Mesothelial cell of epicardium (in vitro differentiated cells): ENCODE measurements at regions not wholly inside any gene's neighbourhood (a gene's known extent, or its start where the extent isn't known, plus 50 kb on each side); places are given as distances from the start of the nearest gene placed in this dataset.
A peak's percentile ranks its signal among the peaks of the same experiment; 100 is the strongest.

ENCODE experiments used
- DNase-seq, 2 experiments: peaks; one replicate each; pipeline ENCODE4 v3.0.0; 2021; ENCODE audit warnings: low spot score in 2 of 2; ENCODE audit not compliant: unreplicated experiment in 2 of 2
- H3K27ac Mint-ChIP-seq: 2 replicates; pipeline ENCODE4 v1.8.0; 2021; ENCODE audit warnings: mixed read lengths
- H3K27me3 Mint-ChIP-seq: 2 replicates; pipeline ENCODE4 v1.8.0; 2021; ENCODE audit warnings: low read depth, mixed read lengths
- H3K36me3 Mint-ChIP-seq: 2 replicates; pipeline ENCODE4 v1.8.0; 2021; ENCODE audit warnings: mixed read lengths
- H3K4me1 Mint-ChIP-seq: 2 replicates; pipeline ENCODE4 v1.8.0; 2021; ENCODE audit warnings: mixed read lengths
- H3K4me3 Mint-ChIP-seq: 2 replicates; pipeline ENCODE4 v1.8.0; 2021; ENCODE audit warnings: mild to moderate bottlenecking, moderate library complexity, mixed read lengths
- H3K9me3 Mint-ChIP-seq: 2 replicates; pipeline ENCODE4 v1.8.0; 2021; ENCODE audit warnings: mixed read lengths
- CTCF ChIP-seq: fragments of 200-600 bp; sonication (generic); IDR thresholded peaks from one replicate; pipeline ENCODE4 v1.5.0; 2021; ENCODE audit warnings: antibody characterized with exemption; ENCODE audit not compliant: unreplicated experiment

- Mint-ChIP-seq H3K4me3 (no peak overlapping the region), H3K4me1 (peaks cover 34% of the 10 kb centered on the region), H3K27ac (no peak overlapping the region), H3K9me3 (peaks cover 29% of the 10 kb centered on the region), H3K27me3 (no peaks in the 10 kb centered on the region), H3K36me3 (peaks cover 1% of the 10 kb centered on the region)
- TF ChIP-seq CTCF = no peak
- no peak for DNase-seq
Measured at GRCh38 chr6:2581611-2582010, 169.1 kb downstream of the MYLK4 start.

- Mint-ChIP-seq H3K4me3 (no peak overlapping the region), H3K4me1 (peaks cover 35% of the 10 kb centered on the region), H3K27me3 (no peaks in the 10 kb centered on the region), H3K27ac (peak overlapping the region; percentile 71), H3K36me3 (no peaks in the 10 kb centered on the region), H3K9me3 (peaks cover 23% of the 10 kb centered on the region)
- no peak for TF ChIP-seq CTCF
- peak in 1 of 2 experiments; percentile 32 for DNase-seq
Measured at GRCh38 chr6:2581011-2581410, 169.7 kb downstream of the MYLK4 start.

- peak overlapping the region; percentile 56 for H3K27ac Mint-ChIP-seq
- H3K27me3 Mint-ChIP-seq = no peaks in the 10 kb centered on the region
- DNase-seq = peak in 1 of 2 experiments; percentile 11
- H3K36me3 Mint-ChIP-seq = peaks cover 2% of the 10 kb centered on the region
- H3K4me1 Mint-ChIP-seq = peaks cover 35% of the 10 kb centered on the region
- no peak for TF ChIP-seq CTCF
- H3K4me3 Mint-ChIP-seq = no peak overlapping the region
- peaks cover 22% of the 10 kb centered on the region for H3K9me3 Mint-ChIP-seq
Measured at GRCh38 chr6:2579804-2580570, 170.7 kb downstream of the MYLK4 start.

GRCh38 chr6:2579241-2579761, 171.4 kb downstream of the MYLK4 start:
- H3K27ac Mint-ChIP-seq = peak overlapping the region; percentile 56
- DNase-seq = peak in 1 of 2 experiments; percentile 38
- H3K36me3 Mint-ChIP-seq = peaks cover 2% of the 10 kb centered on the region
- no peak overlapping the region for H3K4me3 Mint-ChIP-seq
- TF ChIP-seq CTCF = no peak
- no peaks in the 10 kb centered on the region for H3K27me3 Mint-ChIP-seq
- H3K4me1 Mint-ChIP-seq = peaks cover 35% of the 10 kb centered on the region
- peaks cover 21% of the 10 kb centered on the region for H3K9me3 Mint-ChIP-seq

GRCh38 chr6:2578767-2579166, 172.0 kb downstream of the MYLK4 start:
- no peak overlapping the region for H3K4me3 Mint-ChIP-seq
- peaks cover 23% of the 10 kb centered on the region for H3K9me3 Mint-ChIP-seq
- H3K36me3 Mint-ChIP-seq = peaks cover 2% of the 10 kb centered on the region
- H3K27ac Mint-ChIP-seq = peak overlapping the region; percentile 72
- no peaks in the 10 kb centered on the region for H3K27me3 Mint-ChIP-seq
- DNase-seq = peak in 1 of 2 experiments; percentile 20
- peaks cover 35% of the 10 kb centered on the region for H3K4me1 Mint-ChIP-seq
- TF ChIP-seq CTCF = no peak
